Parathyroid adenoma (tissue), 2 donors: ENCODE measurements at regions not wholly inside any gene's neighbourhood (a gene's known extent, or its start where the extent isn't known, plus 50 kb on each side); places are given as distances from the start of the nearest gene placed in this dataset.

ENCODE experiments used
- H2AFZ ChIP-seq: fragments of 300-600 bp; sonication (generic); one replicate; pipeline ENCODE4 v1.7.0; 2017; ENCODE audit warnings: antibody characterized with exemption, mild to moderate bottlenecking
- H3K27ac ChIP-seq: fragments of 300-600 bp; sonication (generic); one replicate; pipeline ENCODE4 v1.7.0; 2017
- H3K27me3 ChIP-seq: fragments of 300-600 bp; sonication (generic); one replicate; pipeline ENCODE4 v1.7.0; 2017; ENCODE audit warnings: low read length; ENCODE audit not compliant: control insufficient read depth, insufficient read depth
- H3K36me3 ChIP-seq: fragments of 300-600 bp; sonication (generic); one replicate; pipeline ENCODE4 v1.7.0; 2017; ENCODE audit warnings: low read length; ENCODE audit not compliant: control insufficient read depth, insufficient read depth
- H3K4me1 ChIP-seq: fragments of 300-600 bp; sonication (generic); one replicate; pipeline ENCODE4 v1.7.0; 2017; ENCODE audit warnings: control low read depth
- H3K4me2 ChIP-seq: fragments of 300-600 bp; sonication (generic); one replicate; pipeline ENCODE4 v1.7.0; 2017; ENCODE audit warnings: low read length
- H3K4me3 ChIP-seq: fragments of 300-600 bp; sonication (generic); one replicate; pipeline ENCODE4 v1.7.0; 2017; ENCODE audit warnings: low read depth, low read length
- H3K79me2 ChIP-seq: fragments of 300-600 bp; sonication (generic); one replicate; pipeline ENCODE4 v1.7.0; 2017; ENCODE audit warnings: control low read depth
- H3K9ac ChIP-seq: fragments of 300-600 bp; sonication (generic); one replicate; pipeline ENCODE4 v1.7.0; 2017; ENCODE audit warnings: mild to moderate bottlenecking
- H3K9me3 ChIP-seq: fragments of 300-600 bp; sonication (generic); one replicate; pipeline ENCODE4 v1.7.0; 2017; ENCODE audit warnings: low read length; ENCODE audit not compliant: control insufficient read depth
- TF ChIP-seq, protein P1 (sequence below): fragments of 300-600 bp; sonication (generic); IDR thresholded peaks from one replicate; pipeline ENCODE4 v1.7.0; 2017; ENCODE audit warnings: antibody characterized with exemption, mild to moderate bottlenecking
- donor health status: primary hyperparathyroidism.

DNA sequence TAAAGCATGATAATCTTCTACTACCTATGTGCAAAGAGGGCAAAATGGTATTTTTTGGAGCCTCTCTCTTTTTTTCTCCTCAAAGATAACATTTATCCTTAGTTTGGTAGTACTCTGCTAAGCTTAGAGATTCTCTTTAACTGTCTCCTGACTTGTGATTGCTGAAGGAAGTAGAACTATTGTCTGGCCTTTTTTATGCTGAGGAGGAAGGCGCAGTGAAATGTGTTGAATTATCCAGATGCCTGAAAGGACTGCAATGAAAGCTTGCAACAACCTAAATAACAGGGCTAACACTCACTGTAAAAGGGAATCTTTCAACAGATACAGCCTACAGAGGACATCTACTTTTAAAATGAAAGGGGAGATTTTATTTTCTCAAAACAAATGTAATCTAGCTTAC lies 59.5 kb upstream of the CCDC160 start:
- no peak overlapping the region for H3K9ac ChIP-seq
- no peaks in the 10 kb centered on the region for H3K36me3 ChIP-seq
- H3K9me3 ChIP-seq: no peaks in the 10 kb centered on the region
- TF ChIP-seq, protein P1, sequence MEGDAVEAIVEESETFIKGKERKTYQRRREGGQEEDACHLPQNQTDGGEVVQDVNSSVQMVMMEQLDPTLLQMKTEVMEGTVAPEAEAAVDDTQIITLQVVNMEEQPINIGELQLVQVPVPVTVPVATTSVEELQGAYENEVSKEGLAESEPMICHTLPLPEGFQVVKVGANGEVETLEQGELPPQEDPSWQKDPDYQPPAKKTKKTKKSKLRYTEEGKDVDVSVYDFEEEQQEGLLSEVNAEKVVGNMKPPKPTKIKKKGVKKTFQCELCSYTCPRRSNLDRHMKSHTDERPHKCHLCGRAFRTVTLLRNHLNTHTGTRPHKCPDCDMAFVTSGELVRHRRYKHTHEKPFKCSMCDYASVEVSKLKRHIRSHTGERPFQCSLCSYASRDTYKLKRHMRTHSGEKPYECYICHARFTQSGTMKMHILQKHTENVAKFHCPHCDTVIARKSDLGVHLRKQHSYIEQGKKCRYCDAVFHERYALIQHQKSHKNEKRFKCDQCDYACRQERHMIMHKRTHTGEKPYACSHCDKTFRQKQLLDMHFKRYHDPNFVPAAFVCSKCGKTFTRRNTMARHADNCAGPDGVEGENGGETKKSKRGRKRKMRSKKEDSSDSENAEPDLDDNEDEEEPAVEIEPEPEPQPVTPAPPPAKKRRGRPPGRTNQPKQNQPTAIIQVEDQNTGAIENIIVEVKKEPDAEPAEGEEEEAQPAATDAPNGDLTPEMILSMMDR: no peak
- no peaks in the 10 kb centered on the region for H3K79me2 ChIP-seq
- no peak overlapping the region for H3K4me2 ChIP-seq
- H2AFZ ChIP-seq: no peak overlapping the region
- no peak overlapping the region for H3K27ac ChIP-seq
- H3K4me3 ChIP-seq: no peak overlapping the region
- no peaks in the 10 kb centered on the region for H3K27me3 ChIP-seq
- H3K4me1 ChIP-seq: no peaks in the 10 kb centered on the region

DNA sequence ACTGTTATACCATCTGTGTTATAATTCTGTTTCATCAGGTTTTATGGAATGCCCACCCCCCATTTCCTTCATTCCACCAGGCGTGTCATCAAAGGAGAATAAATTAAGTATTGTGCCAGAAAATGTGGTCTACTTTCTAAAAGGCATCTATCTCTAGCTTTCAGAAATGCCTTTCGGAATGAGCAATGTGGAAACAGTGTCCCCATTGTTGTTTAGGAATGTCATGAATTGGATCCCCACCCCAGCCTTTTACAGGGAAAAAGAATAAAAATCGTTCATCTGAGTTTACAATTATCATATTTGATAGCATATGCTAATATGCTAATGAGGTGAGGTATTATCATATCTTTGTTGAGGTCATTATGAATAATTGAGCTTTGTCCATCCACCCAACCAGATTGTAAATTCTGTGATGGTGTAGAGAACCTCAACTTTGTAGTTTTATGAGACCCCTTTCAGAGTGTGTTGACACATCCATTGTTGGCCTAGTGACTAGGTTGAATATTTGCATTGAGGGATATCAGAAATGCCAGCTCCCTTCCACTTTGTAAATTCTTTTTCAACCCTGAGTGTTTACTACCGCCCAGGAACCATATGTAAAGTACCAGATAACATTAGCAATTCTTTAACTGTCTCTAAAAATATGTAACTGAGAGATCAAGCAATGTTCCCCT lies 56.2 kb upstream of the CCDC160 start:
- Histone ChIP-seq H3K4me3 (no peak overlapping the region), H3K27ac (no peak overlapping the region), H3K4me2 (no peak overlapping the region), H3K4me1 (no peaks in the 10 kb centered on the region), H3K36me3 (no peaks in the 10 kb centered on the region), H2AFZ (no peak overlapping the region), H3K27me3 (no peaks in the 10 kb centered on the region), H3K9ac (no peak overlapping the region), H3K79me2 (no peaks in the 10 kb centered on the region), H3K9me3 (no peaks in the 10 kb centered on the region)
- TF ChIP-seq, protein P1: no peak

DNA sequence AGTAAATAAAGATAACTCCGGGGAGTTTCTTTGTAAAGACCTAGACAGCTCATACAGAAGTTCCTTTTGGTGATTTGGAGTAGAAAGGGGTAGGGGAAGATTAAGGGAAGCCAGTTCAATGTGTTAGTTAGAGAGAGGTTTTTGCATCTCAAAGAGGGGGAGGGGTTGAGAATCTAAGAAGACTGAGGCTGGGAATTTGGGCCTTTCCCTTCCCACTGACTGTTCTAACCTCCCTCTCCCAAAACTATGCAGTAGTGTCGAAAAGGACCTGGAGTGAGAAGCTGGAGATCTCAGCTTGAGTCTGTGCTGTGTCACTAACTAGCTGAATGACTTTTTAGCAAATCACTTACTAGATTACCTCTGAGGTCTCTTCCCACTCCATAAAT lies 55.7 kb upstream of the CCDC160 start:
- H2AFZ ChIP-seq: no peak overlapping the region
- no peak overlapping the region for H3K4me3 ChIP-seq
- no peaks in the 10 kb centered on the region for H3K27me3 ChIP-seq
- no peaks in the 10 kb centered on the region for H3K9me3 ChIP-seq
- no peaks in the 10 kb centered on the region for H3K79me2 ChIP-seq
- H3K9ac ChIP-seq: no peak overlapping the region
- H3K4me2 ChIP-seq: no peak overlapping the region
- TF ChIP-seq, protein P1: no peak
- H3K4me1 ChIP-seq: no peaks in the 10 kb centered on the region
- H3K36me3 ChIP-seq: no peaks in the 10 kb centered on the region
- no peak overlapping the region for H3K27ac ChIP-seq

DNA sequence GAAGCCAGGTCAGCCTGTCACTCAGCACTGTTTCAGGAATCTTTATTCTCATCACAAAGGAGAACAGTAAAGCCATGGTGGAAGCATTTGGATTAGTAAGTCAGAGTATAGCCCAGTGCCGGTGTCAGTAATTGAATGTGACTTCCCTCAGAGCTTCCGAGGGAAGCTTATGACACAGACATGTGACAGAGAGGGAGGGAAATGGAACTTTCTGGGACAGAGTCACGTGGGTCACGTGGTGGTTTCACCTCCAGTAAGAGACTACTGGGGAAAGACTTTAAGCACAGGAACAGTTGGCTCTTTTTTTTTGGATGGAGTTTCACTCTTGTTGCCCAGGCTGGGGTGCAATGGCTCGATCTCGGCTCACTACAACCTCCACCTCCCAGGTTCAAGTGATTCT lies 53.3 kb upstream of the CCDC160 start:
- H3K4me2 ChIP-seq: no peak overlapping the region
- H3K79me2 ChIP-seq: no peaks in the 10 kb centered on the region
- H3K27ac ChIP-seq: no peak overlapping the region
- H3K9me3 ChIP-seq: no peaks in the 10 kb centered on the region
- no peaks in the 10 kb centered on the region for H3K36me3 ChIP-seq
- no peak overlapping the region for H3K9ac ChIP-seq
- no peaks in the 10 kb centered on the region for H3K4me1 ChIP-seq
- H3K27me3 ChIP-seq: no peaks in the 10 kb centered on the region
- TF ChIP-seq, protein P1: no peak
- no peak overlapping the region for H3K4me3 ChIP-seq
- no peak overlapping the region for H2AFZ ChIP-seq

DNA sequence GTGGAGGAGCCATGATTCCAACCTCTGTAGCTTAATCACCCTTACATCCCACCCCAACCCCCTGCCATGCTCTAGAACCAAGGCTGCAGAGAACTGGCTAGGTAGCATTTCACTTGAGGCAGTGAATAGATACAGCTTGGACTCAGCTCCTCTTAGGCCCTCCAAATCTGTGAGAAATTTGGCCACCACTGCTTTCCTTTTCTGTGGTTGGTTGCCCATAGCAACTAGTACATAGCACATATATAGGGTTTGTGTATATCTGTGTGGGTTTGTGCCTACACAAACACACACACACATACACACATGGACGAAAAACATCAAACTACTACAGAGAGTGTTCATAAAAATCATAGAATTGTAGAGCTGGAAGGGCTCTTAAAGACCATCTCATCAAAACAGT lies 52.0 kb upstream of the CCDC160 start:
- H3K4me2 ChIP-seq: no peak overlapping the region
- no peak overlapping the region for H3K27ac ChIP-seq
- H3K79me2 ChIP-seq: no peaks in the 10 kb centered on the region
- H3K27me3 ChIP-seq: no peaks in the 10 kb centered on the region
- no peaks in the 10 kb centered on the region for H3K9me3 ChIP-seq
- H3K4me3 ChIP-seq: no peak overlapping the region
- H2AFZ ChIP-seq: no peak overlapping the region
- H3K9ac ChIP-seq: no peak overlapping the region
- H3K4me1 ChIP-seq: no peaks in the 10 kb centered on the region
- TF ChIP-seq, protein P1: no peak
- no peaks in the 10 kb centered on the region for H3K36me3 ChIP-seq
